Mammary epithelial cell (primary cell): ENCODE measurements at regions not wholly inside any gene's neighbourhood (a gene's known extent, or its start where the extent isn't known, plus 50 kb on each side); places are given as distances from the start of the nearest gene placed in this dataset.

Experiments
- EZH2 ChIP-seq: IDR thresholded peaks from 2 replicates; pipeline ENCODE4 v1.6.1; 2012; ENCODE audit warnings: low read length, inconsistent platforms, borderline replicate concordance
- TF ChIP-seq, protein P1 (sequence below), 2 donors: IDR thresholded peaks in 1 of 2; conservative IDR thresholded peaks in 1 of 2; 2 replicates each; pipeline ENCODE4 v1.5.1; 2011 to 2012; ENCODE audit warnings: inconsistent platforms in 2 of 2, low read length in 2 of 2, mild to moderate bottlenecking in 2 of 2, control low read depth in 1 of 2, low read depth in 1 of 2; ENCODE audit not compliant: insufficient read depth in 1 of 2; ENCODE audit errors: extremely low read depth in 1 of 2

GRCh38 chr4:148800940-148801339 lies 358.7 kb upstream of the NR3C2 start:
- no peak for TF ChIP-seq EZH2
- TF ChIP-seq, protein P1, sequence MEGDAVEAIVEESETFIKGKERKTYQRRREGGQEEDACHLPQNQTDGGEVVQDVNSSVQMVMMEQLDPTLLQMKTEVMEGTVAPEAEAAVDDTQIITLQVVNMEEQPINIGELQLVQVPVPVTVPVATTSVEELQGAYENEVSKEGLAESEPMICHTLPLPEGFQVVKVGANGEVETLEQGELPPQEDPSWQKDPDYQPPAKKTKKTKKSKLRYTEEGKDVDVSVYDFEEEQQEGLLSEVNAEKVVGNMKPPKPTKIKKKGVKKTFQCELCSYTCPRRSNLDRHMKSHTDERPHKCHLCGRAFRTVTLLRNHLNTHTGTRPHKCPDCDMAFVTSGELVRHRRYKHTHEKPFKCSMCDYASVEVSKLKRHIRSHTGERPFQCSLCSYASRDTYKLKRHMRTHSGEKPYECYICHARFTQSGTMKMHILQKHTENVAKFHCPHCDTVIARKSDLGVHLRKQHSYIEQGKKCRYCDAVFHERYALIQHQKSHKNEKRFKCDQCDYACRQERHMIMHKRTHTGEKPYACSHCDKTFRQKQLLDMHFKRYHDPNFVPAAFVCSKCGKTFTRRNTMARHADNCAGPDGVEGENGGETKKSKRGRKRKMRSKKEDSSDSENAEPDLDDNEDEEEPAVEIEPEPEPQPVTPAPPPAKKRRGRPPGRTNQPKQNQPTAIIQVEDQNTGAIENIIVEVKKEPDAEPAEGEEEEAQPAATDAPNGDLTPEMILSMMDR (conservative IDR thresholded peaks at IDR 0.05 in 1 of 2, IDR thresholded peaks at IDR 0.05 in 1 of 2; ENCODE audit: extremely low read depth in 1 of 2, insufficient read depth in 1 of 2, low read depth in 1 of 2, low read length in 2 of 2): no peak
